ENCODE measurements at regions not wholly inside any gene's neighbourhood (a gene's known extent, or its start where the extent isn't known, plus 50 kb on each side); places are given as distances from the start of the nearest gene placed in this dataset.

- TF ChIP-seq, protein P1, sequence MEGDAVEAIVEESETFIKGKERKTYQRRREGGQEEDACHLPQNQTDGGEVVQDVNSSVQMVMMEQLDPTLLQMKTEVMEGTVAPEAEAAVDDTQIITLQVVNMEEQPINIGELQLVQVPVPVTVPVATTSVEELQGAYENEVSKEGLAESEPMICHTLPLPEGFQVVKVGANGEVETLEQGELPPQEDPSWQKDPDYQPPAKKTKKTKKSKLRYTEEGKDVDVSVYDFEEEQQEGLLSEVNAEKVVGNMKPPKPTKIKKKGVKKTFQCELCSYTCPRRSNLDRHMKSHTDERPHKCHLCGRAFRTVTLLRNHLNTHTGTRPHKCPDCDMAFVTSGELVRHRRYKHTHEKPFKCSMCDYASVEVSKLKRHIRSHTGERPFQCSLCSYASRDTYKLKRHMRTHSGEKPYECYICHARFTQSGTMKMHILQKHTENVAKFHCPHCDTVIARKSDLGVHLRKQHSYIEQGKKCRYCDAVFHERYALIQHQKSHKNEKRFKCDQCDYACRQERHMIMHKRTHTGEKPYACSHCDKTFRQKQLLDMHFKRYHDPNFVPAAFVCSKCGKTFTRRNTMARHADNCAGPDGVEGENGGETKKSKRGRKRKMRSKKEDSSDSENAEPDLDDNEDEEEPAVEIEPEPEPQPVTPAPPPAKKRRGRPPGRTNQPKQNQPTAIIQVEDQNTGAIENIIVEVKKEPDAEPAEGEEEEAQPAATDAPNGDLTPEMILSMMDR (IDR thresholded peaks at IDR 0.05; ENCODE audit: low read depth, low read length), result no peak
- TF ChIP-seq EZH2phosphoT487 (IDR thresholded peaks at IDR 0.05; ENCODE audit: low read depth), result no peak
Measured at GRCh38 chr4:64777286-64777685, 368.0 kb upstream of the TECRL start.
